GM12875 (cell line): ENCODE measurements at regions not wholly inside any gene's neighbourhood (a gene's known extent, or its start where the extent isn't known, plus 50 kb on each side); places are given as distances from the start of the nearest gene placed in this dataset.

Experiments
- H3K4me3 ChIP-seq: one replicate; pipeline ENCODE4 v1.5.1; 2011; ENCODE audit warnings: low read depth, low read length, control low read depth
- TF ChIP-seq, protein P1 (sequence below): IDR thresholded peaks from 2 replicates; pipeline ENCODE4 v1.5.1; 2011; ENCODE audit warnings: low read depth, mild to moderate bottlenecking, control low read depth, inconsistent platforms, low read length, moderate library complexity, borderline replicate concordance; ENCODE audit not compliant: insufficient read depth

DNA sequence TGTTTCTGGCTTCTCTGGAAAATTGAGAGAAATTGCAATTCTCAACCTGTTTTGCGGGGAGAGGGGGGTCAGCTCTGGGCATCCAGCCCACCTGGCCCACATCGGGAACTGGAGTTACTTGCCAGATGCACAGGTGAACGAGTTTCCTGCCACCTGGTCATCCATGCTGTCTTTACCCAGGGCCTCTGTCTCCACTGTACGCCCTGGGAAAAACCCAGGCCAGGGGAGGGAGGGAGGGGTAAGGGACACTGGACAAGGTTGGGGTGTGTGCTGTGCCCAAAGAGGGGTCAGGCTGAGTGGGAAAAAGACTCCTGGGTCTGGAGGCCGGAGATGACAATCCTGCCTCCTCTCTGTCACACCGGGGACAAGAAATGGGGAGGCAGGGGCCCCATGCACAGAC is 307.6 kb downstream of the ZNF536 start:
- no peak overlapping the region for H3K4me3 ChIP-seq
- TF ChIP-seq, protein P1, sequence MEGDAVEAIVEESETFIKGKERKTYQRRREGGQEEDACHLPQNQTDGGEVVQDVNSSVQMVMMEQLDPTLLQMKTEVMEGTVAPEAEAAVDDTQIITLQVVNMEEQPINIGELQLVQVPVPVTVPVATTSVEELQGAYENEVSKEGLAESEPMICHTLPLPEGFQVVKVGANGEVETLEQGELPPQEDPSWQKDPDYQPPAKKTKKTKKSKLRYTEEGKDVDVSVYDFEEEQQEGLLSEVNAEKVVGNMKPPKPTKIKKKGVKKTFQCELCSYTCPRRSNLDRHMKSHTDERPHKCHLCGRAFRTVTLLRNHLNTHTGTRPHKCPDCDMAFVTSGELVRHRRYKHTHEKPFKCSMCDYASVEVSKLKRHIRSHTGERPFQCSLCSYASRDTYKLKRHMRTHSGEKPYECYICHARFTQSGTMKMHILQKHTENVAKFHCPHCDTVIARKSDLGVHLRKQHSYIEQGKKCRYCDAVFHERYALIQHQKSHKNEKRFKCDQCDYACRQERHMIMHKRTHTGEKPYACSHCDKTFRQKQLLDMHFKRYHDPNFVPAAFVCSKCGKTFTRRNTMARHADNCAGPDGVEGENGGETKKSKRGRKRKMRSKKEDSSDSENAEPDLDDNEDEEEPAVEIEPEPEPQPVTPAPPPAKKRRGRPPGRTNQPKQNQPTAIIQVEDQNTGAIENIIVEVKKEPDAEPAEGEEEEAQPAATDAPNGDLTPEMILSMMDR: no peak

DNA sequence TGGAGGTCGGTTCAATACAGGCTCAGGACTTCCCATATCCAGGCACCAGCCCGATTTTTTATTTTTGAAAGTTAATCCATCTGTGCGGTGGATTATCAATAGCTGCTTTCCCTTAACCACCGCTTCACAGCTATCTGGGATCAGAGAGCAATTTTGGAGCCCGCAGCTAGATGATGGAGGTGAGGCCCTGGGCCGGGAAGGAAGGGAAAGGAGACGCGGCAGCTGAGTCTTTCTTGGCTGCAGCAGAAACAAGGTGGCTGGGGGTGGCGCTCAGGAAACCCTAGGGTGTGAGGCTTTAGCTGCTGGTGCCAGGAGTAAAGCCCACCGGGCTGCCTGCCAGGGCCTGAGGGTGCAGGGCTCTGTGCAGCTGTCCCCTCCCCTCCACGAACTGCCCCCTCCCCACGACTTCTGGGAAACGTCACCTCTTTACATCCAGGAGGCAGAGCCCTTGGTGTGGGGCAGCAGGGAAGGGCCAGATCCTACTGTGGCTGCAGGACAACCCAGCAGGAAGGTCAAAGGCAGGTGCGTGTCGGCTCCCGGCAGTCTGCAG is 307.0 kb downstream of the ZNF536 start:
- no peak overlapping the region for H3K4me3 ChIP-seq
- TF ChIP-seq, protein P1: no peak

DNA sequence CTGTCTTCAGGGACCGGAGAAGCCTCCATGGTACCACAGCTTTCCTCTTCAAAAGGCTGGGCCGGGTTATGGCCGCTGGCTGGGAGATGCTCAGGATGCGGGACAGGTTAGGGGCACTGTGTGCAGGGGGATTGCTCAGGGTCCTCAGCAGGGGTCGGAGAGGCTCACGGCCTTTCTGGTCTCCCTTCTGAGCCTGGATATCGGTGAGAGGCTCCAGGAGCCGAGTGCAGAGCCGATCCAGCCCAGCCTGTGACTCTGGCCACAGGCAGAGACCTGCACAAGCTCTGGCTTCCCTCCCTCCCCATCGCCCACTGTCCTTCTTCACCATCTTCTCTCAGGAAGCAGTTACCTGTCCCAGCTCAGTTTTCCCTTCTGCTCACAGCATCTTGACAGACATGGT is 306.0 kb downstream of the ZNF536 start:
- no peak overlapping the region for H3K4me3 ChIP-seq
- TF ChIP-seq, protein P1: no peak

DNA sequence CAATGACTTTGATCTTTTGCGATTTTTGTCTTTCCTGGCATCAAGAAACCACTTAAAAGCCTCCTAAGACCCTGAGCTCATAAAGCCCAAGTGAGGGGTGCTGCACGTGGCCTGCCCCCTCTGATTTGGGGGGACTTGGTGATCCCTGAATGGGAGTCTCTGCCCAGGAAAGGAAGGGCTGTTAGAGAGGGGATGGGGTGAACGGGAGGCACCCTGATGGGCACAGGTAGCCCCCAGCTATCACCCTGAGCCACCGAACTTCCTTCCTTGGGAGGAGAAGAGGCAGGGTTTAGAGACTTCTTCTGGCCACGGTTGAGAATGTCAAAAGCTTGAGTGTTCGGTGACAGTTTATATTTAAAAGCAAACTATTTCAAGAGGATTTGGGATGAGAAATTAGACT is 305.5 kb downstream of the ZNF536 start:
- TF ChIP-seq, protein P1: no peak
- no peak overlapping the region for H3K4me3 ChIP-seq

DNA sequence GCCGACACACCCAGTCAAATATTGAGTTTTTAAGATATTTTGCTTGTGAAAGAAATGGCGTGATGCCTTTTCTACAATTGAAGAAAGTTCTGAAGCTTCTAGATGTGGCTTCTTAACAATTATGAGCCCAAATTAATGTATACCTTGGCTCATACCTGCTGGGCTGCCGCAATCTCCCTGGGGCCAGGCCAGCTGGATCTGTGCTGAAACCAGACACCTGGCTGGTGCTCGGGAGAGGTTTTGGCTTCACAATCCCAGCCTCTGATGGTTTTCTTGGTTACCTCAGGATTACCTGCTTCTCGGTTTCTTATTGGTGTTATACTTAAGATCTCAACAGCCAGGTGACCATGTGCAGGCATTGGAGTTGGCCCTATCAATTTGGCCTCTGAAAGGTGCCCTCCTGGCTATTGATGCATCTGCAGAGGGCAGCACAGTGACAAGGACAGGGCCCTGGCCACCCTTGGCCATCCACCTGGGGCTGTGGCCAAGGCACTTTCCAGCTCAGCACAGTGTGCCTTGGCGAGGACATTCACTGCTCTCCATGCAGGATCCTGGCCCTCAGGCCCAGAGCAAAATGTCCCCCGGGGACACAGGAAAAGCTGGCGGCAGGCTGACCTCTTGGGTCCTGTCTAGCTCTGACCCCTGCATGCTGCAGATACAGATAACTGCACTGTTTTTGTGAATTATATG is 305.0 kb downstream of the ZNF536 start:
- H3K4me3 ChIP-seq: no peak overlapping the region
- TF ChIP-seq, protein P1: no peak

DNA sequence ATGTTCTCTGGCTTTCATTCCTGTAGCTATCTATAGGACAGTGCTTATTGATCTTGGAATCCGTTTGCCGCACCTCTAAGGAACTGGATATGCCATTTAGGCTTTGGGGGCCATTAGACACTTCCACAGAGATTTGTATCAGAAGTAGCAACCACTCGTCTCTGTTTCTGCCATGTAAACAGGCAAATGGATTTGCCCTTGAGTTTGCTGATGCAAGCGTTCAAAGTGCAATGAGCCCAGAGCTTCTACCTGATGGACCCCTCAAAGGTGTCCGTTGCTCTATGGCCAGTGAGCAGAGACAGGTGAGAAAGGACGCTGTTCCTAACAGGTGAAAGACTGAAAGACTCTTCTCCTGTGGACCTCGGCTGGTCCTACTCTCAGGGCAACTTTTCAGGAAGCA is 302.9 kb downstream of the ZNF536 start:
- no peak overlapping the region for H3K4me3 ChIP-seq
- TF ChIP-seq, protein P1: no peak

DNA sequence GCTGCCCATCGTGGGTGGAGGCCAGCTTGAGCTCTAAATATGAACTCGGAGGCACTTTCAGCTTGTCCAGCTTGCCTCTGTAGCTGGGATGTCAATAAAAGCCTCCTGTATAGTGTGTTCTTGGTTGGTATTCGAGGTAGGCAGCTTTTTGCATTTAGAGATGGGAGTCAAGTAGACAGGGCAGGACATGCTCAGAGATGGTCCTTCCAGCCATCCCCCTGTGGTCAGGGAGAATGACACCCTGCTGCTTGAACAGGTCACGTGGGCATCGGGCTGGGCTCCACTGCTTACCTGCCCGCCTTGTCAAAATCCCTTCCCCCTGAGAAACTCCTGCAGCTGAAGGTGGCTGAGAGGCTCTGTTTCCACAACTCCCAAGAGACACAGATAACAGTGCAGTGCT is 302.5 kb downstream of the ZNF536 start:
- TF ChIP-seq, protein P1: no peak

More for the DNA sequence above, 302.5 kb downstream of the ZNF536 start:
- no peak overlapping the region for H3K4me3 ChIP-seq
